ENCODE measurements at regions not wholly inside any gene's neighbourhood (a gene's known extent, or its start where the extent isn't known, plus 50 kb on each side); places are given as distances from the start of the nearest gene placed in this dataset.
"Not testable (repeated sequence)": the region's sequence is repeated elsewhere in the genome, so short reads cannot be mapped to it uniquely, and the experiment has no call there.

DNA sequence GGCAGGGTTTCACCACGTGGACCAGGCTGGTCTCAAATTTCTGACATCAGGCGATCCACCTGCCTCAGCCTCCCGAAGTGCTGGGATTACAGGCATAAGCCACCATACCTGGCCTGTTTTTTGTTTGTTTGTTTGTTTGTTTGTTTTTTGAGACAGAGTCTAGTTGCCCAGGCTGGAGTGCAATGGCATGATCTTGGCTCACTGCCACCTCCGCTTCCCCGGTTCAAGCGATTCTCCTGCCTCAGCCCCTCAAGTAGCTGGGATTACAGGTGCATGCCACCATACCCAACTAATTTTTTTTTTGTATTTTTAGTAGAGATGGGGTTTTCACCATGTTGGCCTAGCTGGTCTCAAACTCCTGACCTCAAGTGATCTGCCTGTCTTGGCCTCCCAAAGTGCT lies 61.8 kb upstream of the SPDYE9 start:
- H3K4me2 ChIP-seq (ENCODE audit: insufficient read depth, low read length); DNase-seq (ENCODE audit: extremely low read depth in 1 of 4, low spot score in 3 of 4); H3K9me3 ChIP-seq (replicated peaks; ENCODE audit: control insufficient read depth, insufficient read depth, low read depth, low read length); H3K9me1 ChIP-seq (ENCODE audit: control insufficient read depth, insufficient read depth, low read length); H3K27me3 ChIP-seq (ENCODE audit: control insufficient read depth in 2 of 2, insufficient read depth in 2 of 2, low read length in 2 of 2); ATAC-seq; H3K4me1 ChIP-seq (replicated peaks in 1 of 2; ENCODE audit: control insufficient read depth in 2 of 2, insufficient read depth in 2 of 2, low read length in 2 of 2); POLR2A ChIA-PET; H3K27ac ChIP-seq (ENCODE audit: extremely low read depth, low read depth, low read length); FAIRE-seq; H3K36me3 ChIP-seq (ENCODE audit: control insufficient read depth, insufficient read depth, low read length); H3K79me2 ChIP-seq (ENCODE audit: control insufficient read depth, insufficient read depth, low read length); intact Hi-C loops (cut with micrococcal nuclease); CTCF ChIA-PET (ENCODE audit: low intra/inter-chr PET ratio); H3K9ac ChIP-seq (ENCODE audit: insufficient read depth in 1 of 2, low read depth in 2 of 2, low read length in 2 of 2); in situ Hi-C loops (cut with MboI); BruUV-seq (replicated peaks); H2AFZ ChIP-seq (ENCODE audit: low read depth, low read length); H3K4me3 ChIP-seq; H4K20me1 ChIP-seq (replicated peaks; ENCODE audit: control insufficient read depth, insufficient read depth, low read length): not testable (repeated sequence)
- TF ChIP-seq NFIC (IDR thresholded peaks at IDR 0.05): peak; percentile 49
- WGBS (ENCODE audit: insufficient coverage, low coverage, missing lambda C conversion rate): 80% methylated on average over 1 of the region's 6 CpGs

DNA sequence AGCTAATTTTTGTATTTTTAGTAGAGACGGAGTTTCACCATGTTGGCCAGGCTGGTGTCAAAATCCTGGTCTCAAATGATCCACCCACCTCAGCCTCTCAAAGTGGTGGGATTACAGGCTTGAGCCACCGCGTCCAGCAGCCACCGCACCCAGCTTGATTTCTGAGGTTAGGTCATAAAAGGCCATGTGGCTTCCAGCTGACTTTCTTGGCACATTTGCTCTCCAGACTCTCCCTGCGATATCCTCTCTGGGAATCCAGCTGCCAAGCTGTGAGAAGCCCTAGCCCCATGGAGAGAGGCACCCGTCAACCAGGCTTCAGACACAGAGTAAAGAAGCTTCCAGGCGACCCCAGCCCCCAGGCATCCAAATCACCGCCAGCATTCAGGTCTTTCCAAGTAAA lies 58.2 kb upstream of the SPDYE9 start:
- H3K4me2 ChIP-seq (ENCODE audit: insufficient read depth, low read length); DNase-seq (ENCODE audit: extremely low read depth in 1 of 4, low spot score in 3 of 4); H3K9ac ChIP-seq (ENCODE audit: insufficient read depth in 1 of 2, low read depth in 2 of 2, low read length in 2 of 2); H3K79me2 ChIP-seq (ENCODE audit: control insufficient read depth, insufficient read depth, low read length); H3K9me3 ChIP-seq (replicated peaks; ENCODE audit: control insufficient read depth, insufficient read depth, low read depth, low read length); FAIRE-seq; POLR2A ChIA-PET; H3K27ac ChIP-seq (ENCODE audit: extremely low read depth, low read depth, low read length); ATAC-seq; intact Hi-C loops (cut with micrococcal nuclease); H4K20me1 ChIP-seq (replicated peaks; ENCODE audit: control insufficient read depth, insufficient read depth, low read length); H2AFZ ChIP-seq (ENCODE audit: low read depth, low read length); H3K9me1 ChIP-seq (ENCODE audit: control insufficient read depth, insufficient read depth, low read length); H3K27me3 ChIP-seq (ENCODE audit: control insufficient read depth in 2 of 2, insufficient read depth in 2 of 2, low read length in 2 of 2); H3K36me3 ChIP-seq (ENCODE audit: control insufficient read depth, insufficient read depth, low read length); H3K4me3 ChIP-seq; H3K4me1 ChIP-seq (replicated peaks in 1 of 2; ENCODE audit: control insufficient read depth in 2 of 2, insufficient read depth in 2 of 2, low read length in 2 of 2); CTCF ChIA-PET (ENCODE audit: low intra/inter-chr PET ratio); in situ Hi-C loops (cut with MboI); BruUV-seq (replicated peaks): not testable (repeated sequence)
- 29% methylated on average over 3 of the region's 8 CpGs for WGBS (ENCODE audit: insufficient coverage, low coverage, missing lambda C conversion rate)

GRCh38 chr7:73137922-73138321 lies 52.1 kb upstream of the SPDYE9 start:
- intact Hi-C loops (cut with micrococcal nuclease); H4K20me1 ChIP-seq (replicated peaks; ENCODE audit: control insufficient read depth, insufficient read depth, low read length); H3K4me1 ChIP-seq (replicated peaks in 1 of 2; ENCODE audit: control insufficient read depth in 2 of 2, insufficient read depth in 2 of 2, low read length in 2 of 2); CTCF ChIA-PET (ENCODE audit: low intra/inter-chr PET ratio); H2AFZ ChIP-seq (ENCODE audit: low read depth, low read length); H3K27me3 ChIP-seq (ENCODE audit: control insufficient read depth in 2 of 2, insufficient read depth in 2 of 2, low read length in 2 of 2); H3K9ac ChIP-seq (ENCODE audit: insufficient read depth in 1 of 2, low read depth in 2 of 2, low read length in 2 of 2); H3K9me3 ChIP-seq (replicated peaks; ENCODE audit: control insufficient read depth, insufficient read depth, low read depth, low read length); H3K4me2 ChIP-seq (ENCODE audit: insufficient read depth, low read length); H3K79me2 ChIP-seq (ENCODE audit: control insufficient read depth, insufficient read depth, low read length); BruUV-seq (replicated peaks); H3K4me3 ChIP-seq; ATAC-seq; DNase-seq (ENCODE audit: extremely low read depth in 1 of 4, low spot score in 3 of 4); POLR2A ChIA-PET; in situ Hi-C loops (cut with MboI); H3K9me1 ChIP-seq (ENCODE audit: control insufficient read depth, insufficient read depth, low read length); H3K27ac ChIP-seq (ENCODE audit: extremely low read depth, low read depth, low read length); FAIRE-seq; H3K36me3 ChIP-seq (ENCODE audit: control insufficient read depth, insufficient read depth, low read length): not testable (repeated sequence)
- WGBS (ENCODE audit: insufficient coverage, low coverage, missing lambda C conversion rate): no CpG with 5 or more reads among the region's 3 CpGs
